ENCODE measurements at regions not wholly inside any gene's neighbourhood (a gene's known extent, or its start where the extent isn't known, plus 50 kb on each side); places are given as distances from the start of the nearest gene placed in this dataset.
"Not testable (repeated sequence)": the region's sequence is repeated elsewhere in the genome, so short reads cannot be mapped to it uniquely, and the experiment has no call there.

- no peak overlapping the region for H3K4me3 ChIP-seq (ENCODE audit: low read length in 2 of 2)
- no peak overlapping the region for H3K27ac ChIP-seq (ENCODE audit: low read length)
- H3K9ac ChIP-seq (ENCODE audit: low read length in 2 of 2), result no peak overlapping the region
- H3K27me3 ChIP-seq (ENCODE audit: control insufficient read depth in 1 of 2, insufficient read depth in 2 of 2, low read length in 2 of 2), result no peaks in the 10 kb centered on the region
- no peaks in the 10 kb centered on the region for H3K36me3 ChIP-seq (ENCODE audit: control insufficient read depth in 2 of 2, insufficient read depth in 2 of 2, low read length in 2 of 2)
- H3K4me1 ChIP-seq (ENCODE audit: control insufficient read depth, insufficient read depth, low read length), result no peaks in the 10 kb centered on the region
- no peaks in the 10 kb centered on the region for H3K9me3 ChIP-seq (ENCODE audit: control insufficient read depth in 2 of 2, low read length in 2 of 2)
Observed at GRCh38 chr10:81496626-81497025, 378.4 kb upstream of the NRG3 start.

- Histone ChIP-seq H3K36me3 (ENCODE audit: control insufficient read depth in 2 of 2, insufficient read depth in 2 of 2, low read length in 2 of 2) (no peaks in the 10 kb centered on the region), H3K4me1 (ENCODE audit: control insufficient read depth, insufficient read depth, low read length) (no peaks in the 10 kb centered on the region), H3K9me3 (ENCODE audit: control insufficient read depth in 2 of 2, low read length in 2 of 2) (no peaks in the 10 kb centered on the region), H3K27ac (ENCODE audit: low read length) (no peak overlapping the region), H3K4me3 (ENCODE audit: low read length in 2 of 2) (no peak overlapping the region), H3K9ac (ENCODE audit: low read length in 2 of 2) (no peak overlapping the region), H3K27me3 (ENCODE audit: control insufficient read depth in 1 of 2, insufficient read depth in 2 of 2, low read length in 2 of 2) (no peaks in the 10 kb centered on the region)
Observed at GRCh38 chr10:81498011-81498551, 376.9 kb upstream of the NRG3 start.

DNA sequence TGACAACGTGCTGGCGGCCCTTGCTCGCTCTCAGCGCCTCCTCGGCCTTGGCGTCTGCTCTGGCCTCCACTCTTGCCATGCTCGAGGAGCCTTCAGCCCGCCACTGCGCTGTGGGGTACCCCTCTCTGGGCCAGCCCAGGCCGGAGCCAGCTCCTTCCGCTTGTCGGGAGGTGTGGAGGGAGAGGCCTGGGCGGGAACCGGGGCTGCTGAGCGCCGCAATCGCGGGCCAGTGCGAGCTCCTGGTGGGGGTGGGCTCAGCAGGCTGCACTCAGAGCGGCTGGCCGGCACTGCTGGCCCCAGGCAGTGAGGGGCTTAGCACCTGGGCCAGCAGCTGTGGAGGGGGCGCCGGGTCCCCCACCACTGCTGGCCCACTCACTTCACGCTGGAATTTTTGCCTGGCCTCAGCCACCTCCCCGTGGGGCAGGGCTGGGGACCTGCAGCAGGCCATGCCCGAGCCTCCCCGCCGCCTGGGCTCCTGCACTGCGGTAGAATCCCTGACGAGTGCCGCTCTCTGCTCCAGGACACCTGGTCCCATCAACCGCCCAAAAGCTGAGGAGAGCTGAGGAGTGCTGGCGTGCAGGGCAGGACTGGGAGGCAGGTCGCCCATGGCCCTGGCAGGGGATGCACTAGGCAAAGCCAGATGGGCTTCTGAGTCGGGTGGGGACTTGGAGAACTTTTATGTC lies 372.2 kb upstream of the NRG3 start:
- Histone ChIP-seq H3K4me3 (ENCODE audit: low read length in 2 of 2) (no peak overlapping the region), H3K36me3 (ENCODE audit: control insufficient read depth in 2 of 2, insufficient read depth in 2 of 2, low read length in 2 of 2) (no peaks in the 10 kb centered on the region), H3K9me3 (ENCODE audit: control insufficient read depth in 2 of 2, low read length in 2 of 2) (no peaks in the 10 kb centered on the region), H3K4me1 (ENCODE audit: control insufficient read depth, insufficient read depth, low read length) (no peaks in the 10 kb centered on the region), H3K27ac (ENCODE audit: low read length) (no peak overlapping the region), H3K27me3 (ENCODE audit: control insufficient read depth in 1 of 2, insufficient read depth in 2 of 2, low read length in 2 of 2) (no peaks in the 10 kb centered on the region), H3K9ac (ENCODE audit: low read length in 2 of 2) (no peak overlapping the region)

GRCh38 chr10:81505777-81506176 lies 369.2 kb upstream of the NRG3 start:
- not testable (repeated sequence) for H3K9me3 ChIP-seq (ENCODE audit: control insufficient read depth in 2 of 2, low read length in 2 of 2); H3K4me3 ChIP-seq (ENCODE audit: low read length in 2 of 2); H3K27me3 ChIP-seq (ENCODE audit: control insufficient read depth in 1 of 2, insufficient read depth in 2 of 2, low read length in 2 of 2); H3K4me1 ChIP-seq (ENCODE audit: control insufficient read depth, insufficient read depth, low read length); H3K36me3 ChIP-seq (ENCODE audit: control insufficient read depth in 2 of 2, insufficient read depth in 2 of 2, low read length in 2 of 2); H3K9ac ChIP-seq (ENCODE audit: low read length in 2 of 2); H3K27ac ChIP-seq (ENCODE audit: low read length)

- Histone ChIP-seq H3K4me3 (ENCODE audit: low read length in 2 of 2) (no peak overlapping the region), H3K27ac (ENCODE audit: low read length) (no peak overlapping the region)
Observed at GRCh38 chr10:81514811-81515210, 360.2 kb upstream of the NRG3 start.

DNA sequence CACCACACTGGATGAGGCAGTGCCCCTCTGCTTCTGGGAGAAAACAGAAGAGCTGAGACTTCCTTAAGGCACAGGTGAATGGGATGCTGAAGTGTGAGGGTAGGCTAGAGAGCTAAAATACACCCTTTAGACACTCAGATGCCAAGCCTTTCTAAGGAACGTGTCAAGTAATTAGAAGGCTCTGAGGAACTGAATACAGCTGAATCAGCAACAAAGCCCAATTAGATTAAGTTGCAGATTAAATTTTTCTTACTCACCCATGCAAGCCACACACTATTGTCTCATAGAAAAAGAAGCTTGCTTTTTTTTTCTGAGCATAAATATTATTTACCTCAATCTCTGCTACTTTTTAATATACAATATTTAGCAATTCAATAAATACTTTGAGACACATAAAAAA lies 354.3 kb upstream of the NRG3 start:
- no peaks in the 10 kb centered on the region for H3K9me3 ChIP-seq (ENCODE audit: control insufficient read depth in 2 of 2, low read length in 2 of 2)
- H3K4me3 ChIP-seq (ENCODE audit: low read length in 2 of 2), result no peak overlapping the region
- no peaks in the 10 kb centered on the region for H3K27me3 ChIP-seq (ENCODE audit: control insufficient read depth in 1 of 2, insufficient read depth in 2 of 2, low read length in 2 of 2)
- H3K36me3 ChIP-seq (ENCODE audit: control insufficient read depth in 2 of 2, insufficient read depth in 2 of 2, low read length in 2 of 2), result no peaks in the 10 kb centered on the region
- no peaks in the 10 kb centered on the region for H3K4me1 ChIP-seq (ENCODE audit: control insufficient read depth, insufficient read depth, low read length)
- H3K27ac ChIP-seq (ENCODE audit: low read length), result no peak overlapping the region
- H3K9ac ChIP-seq (ENCODE audit: low read length in 2 of 2), result no peak overlapping the region

More at GRCh38 chr10:81514811-81515210, 360.2 kb upstream of the NRG3 start:
- no peaks in the 10 kb centered on the region for H3K36me3 ChIP-seq (ENCODE audit: control insufficient read depth in 2 of 2, insufficient read depth in 2 of 2, low read length in 2 of 2)
- H3K27me3 ChIP-seq (ENCODE audit: control insufficient read depth in 1 of 2, insufficient read depth in 2 of 2, low read length in 2 of 2), result no peaks in the 10 kb centered on the region
- no peaks in the 10 kb centered on the region for H3K9me3 ChIP-seq (ENCODE audit: control insufficient read depth in 2 of 2, low read length in 2 of 2)
- no peak overlapping the region for H3K9ac ChIP-seq (ENCODE audit: low read length in 2 of 2)
- no peaks in the 10 kb centered on the region for H3K4me1 ChIP-seq (ENCODE audit: control insufficient read depth, insufficient read depth, low read length)

DNA sequence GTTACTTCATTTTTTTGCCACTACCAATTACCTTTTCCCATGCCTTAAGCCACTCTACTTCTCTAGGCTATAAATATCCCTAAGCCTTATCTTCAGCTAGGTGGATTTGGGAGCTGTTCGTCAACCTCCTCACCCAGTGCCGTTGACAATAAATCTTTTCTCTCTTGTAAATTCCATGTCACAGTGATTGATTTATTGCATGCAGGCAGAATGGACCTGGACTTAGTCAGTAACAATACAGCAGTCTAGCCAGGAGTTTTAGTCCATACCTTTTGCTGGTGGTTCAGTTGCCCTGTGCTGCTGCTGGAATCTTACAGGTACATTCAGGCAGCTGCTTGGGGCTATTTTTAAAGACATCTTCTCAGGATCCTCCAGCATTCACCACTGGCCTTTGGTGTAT lies 350.5 kb upstream of the NRG3 start:
- Histone ChIP-seq H3K9me3 (ENCODE audit: control insufficient read depth in 2 of 2, low read length in 2 of 2) (peaks cover 0 to 3% of the 10 kb centered on the region in 2 donors), H3K27ac (ENCODE audit: low read length) (no peak overlapping the region), H3K4me1 (ENCODE audit: control insufficient read depth, insufficient read depth, low read length) (no peaks in the 10 kb centered on the region)

GRCh38 chr10:81532403-81532802 lies 342.6 kb upstream of the NRG3 start:
- H3K9me3 ChIP-seq (ENCODE audit: control insufficient read depth in 2 of 2, low read length in 2 of 2), result no peaks in the 10 kb centered on the region

More for the DNA sequence above, 350.5 kb upstream of the NRG3 start:
- Histone ChIP-seq H3K27me3 (ENCODE audit: control insufficient read depth in 1 of 2, insufficient read depth in 2 of 2, low read length in 2 of 2) (no peaks in the 10 kb centered on the region), H3K36me3 (ENCODE audit: control insufficient read depth in 2 of 2, insufficient read depth in 2 of 2, low read length in 2 of 2) (no peaks in the 10 kb centered on the region), H3K9ac (ENCODE audit: low read length in 2 of 2) (no peak overlapping the region), H3K4me3 (ENCODE audit: low read length in 2 of 2) (no peak overlapping the region)

DNA sequence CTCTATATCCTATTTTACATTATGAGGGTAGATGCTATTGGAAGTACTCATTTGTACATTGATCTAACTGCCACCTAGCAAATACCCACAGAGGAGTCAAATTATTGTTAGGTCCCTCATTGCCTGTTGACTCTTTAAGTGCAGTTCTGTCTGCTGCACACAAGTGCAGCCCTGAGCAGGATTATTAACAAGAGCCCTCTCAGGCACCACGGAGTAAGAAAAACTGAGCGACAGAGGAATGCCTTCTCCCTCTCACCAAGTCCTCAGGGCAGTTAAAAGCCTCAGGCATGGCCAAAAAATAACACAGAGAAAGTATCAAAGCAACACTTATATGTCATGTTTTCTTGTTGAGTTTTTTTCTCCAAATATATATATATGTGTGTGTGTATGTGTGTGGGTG lies 340.0 kb upstream of the NRG3 start:
- no peaks in the 10 kb centered on the region for H3K4me1 ChIP-seq (ENCODE audit: control insufficient read depth, insufficient read depth, low read length)
- no peak overlapping the region for H3K27ac ChIP-seq (ENCODE audit: low read length)

More at GRCh38 chr10:81532403-81532802, 342.6 kb upstream of the NRG3 start:
- Histone ChIP-seq H3K27ac (ENCODE audit: low read length) (no peak overlapping the region), H3K4me3 (ENCODE audit: low read length in 2 of 2) (no peak overlapping the region), H3K27me3 (ENCODE audit: control insufficient read depth in 1 of 2, insufficient read depth in 2 of 2, low read length in 2 of 2) (no peaks in the 10 kb centered on the region), H3K9ac (ENCODE audit: low read length in 2 of 2) (no peak overlapping the region), H3K4me1 (ENCODE audit: control insufficient read depth, insufficient read depth, low read length) (no peaks in the 10 kb centered on the region), H3K36me3 (ENCODE audit: control insufficient read depth in 2 of 2, insufficient read depth in 2 of 2, low read length in 2 of 2) (no peaks in the 10 kb centered on the region)

GRCh38 chr10:81541517-81541916 lies 333.5 kb upstream of the NRG3 start:
- Histone ChIP-seq H3K36me3 (ENCODE audit: control insufficient read depth in 2 of 2, insufficient read depth in 2 of 2, low read length in 2 of 2) (no peaks in the 10 kb centered on the region), H3K9me3 (ENCODE audit: control insufficient read depth in 2 of 2, low read length in 2 of 2) (no peaks in the 10 kb centered on the region), H3K27me3 (ENCODE audit: control insufficient read depth in 1 of 2, insufficient read depth in 2 of 2, low read length in 2 of 2) (no peaks in the 10 kb centered on the region), H3K4me1 (ENCODE audit: control insufficient read depth, insufficient read depth, low read length) (no peaks in the 10 kb centered on the region), H3K4me3 (ENCODE audit: low read length in 2 of 2) (no peak overlapping the region), H3K27ac (ENCODE audit: low read length) (no peak overlapping the region), H3K9ac (ENCODE audit: low read length in 2 of 2) (no peak overlapping the region)

More for the DNA sequence above, 340.0 kb upstream of the NRG3 start:
- H3K9ac ChIP-seq (ENCODE audit: low read length in 2 of 2), result no peak overlapping the region
- no peaks in the 10 kb centered on the region for H3K9me3 ChIP-seq (ENCODE audit: control insufficient read depth in 2 of 2, low read length in 2 of 2)
- no peak overlapping the region for H3K4me3 ChIP-seq (ENCODE audit: low read length in 2 of 2)
- no peaks in the 10 kb centered on the region for H3K36me3 ChIP-seq (ENCODE audit: control insufficient read depth in 2 of 2, insufficient read depth in 2 of 2, low read length in 2 of 2)
- no peaks in the 10 kb centered on the region for H3K27me3 ChIP-seq (ENCODE audit: control insufficient read depth in 1 of 2, insufficient read depth in 2 of 2, low read length in 2 of 2)

DNA sequence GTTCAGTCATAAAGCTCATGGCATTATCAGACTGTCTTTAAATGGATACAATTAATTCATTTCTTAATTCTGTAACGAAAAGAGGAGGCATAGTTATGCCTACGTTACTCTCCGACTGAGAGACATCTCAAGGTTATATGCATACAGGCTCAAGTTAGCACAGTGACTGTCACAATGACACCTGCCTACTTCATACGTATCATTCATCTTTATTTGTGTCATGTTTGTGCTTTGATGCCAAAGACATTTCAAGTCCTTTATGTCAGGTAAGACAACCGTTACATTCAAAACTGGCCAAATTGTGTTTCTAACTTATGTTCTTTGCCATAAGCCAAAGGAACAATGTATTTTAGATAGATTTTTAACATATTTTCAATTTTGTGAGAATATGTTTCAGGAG lies 328.8 kb upstream of the NRG3 start:
- no peak overlapping the region for H3K9ac ChIP-seq (ENCODE audit: low read length in 2 of 2)
- H3K9me3 ChIP-seq (ENCODE audit: control insufficient read depth in 2 of 2, low read length in 2 of 2), result peaks cover 0 to 2% of the 10 kb centered on the region in 2 donors
- no peaks in the 10 kb centered on the region for H3K36me3 ChIP-seq (ENCODE audit: control insufficient read depth in 2 of 2, insufficient read depth in 2 of 2, low read length in 2 of 2)
- no peaks in the 10 kb centered on the region for H3K4me1 ChIP-seq (ENCODE audit: control insufficient read depth, insufficient read depth, low read length)
- no peak overlapping the region for H3K4me3 ChIP-seq (ENCODE audit: low read length in 2 of 2)
- no peaks in the 10 kb centered on the region for H3K27me3 ChIP-seq (ENCODE audit: control insufficient read depth in 1 of 2, insufficient read depth in 2 of 2, low read length in 2 of 2)
- H3K27ac ChIP-seq (ENCODE audit: low read length), result no peak overlapping the region

All from stomach smooth muscle (tissue), 2 donors.